ENCODE measurements at regions not wholly inside any gene's neighbourhood (a gene's known extent, or its start where the extent isn't known, plus 50 kb on each side); places are given as distances from the start of the nearest gene placed in this dataset.
"Not testable (repeated sequence)": the region's sequence is repeated elsewhere in the genome, so short reads cannot be mapped to it uniquely, and the experiment has no call there.

DNA sequence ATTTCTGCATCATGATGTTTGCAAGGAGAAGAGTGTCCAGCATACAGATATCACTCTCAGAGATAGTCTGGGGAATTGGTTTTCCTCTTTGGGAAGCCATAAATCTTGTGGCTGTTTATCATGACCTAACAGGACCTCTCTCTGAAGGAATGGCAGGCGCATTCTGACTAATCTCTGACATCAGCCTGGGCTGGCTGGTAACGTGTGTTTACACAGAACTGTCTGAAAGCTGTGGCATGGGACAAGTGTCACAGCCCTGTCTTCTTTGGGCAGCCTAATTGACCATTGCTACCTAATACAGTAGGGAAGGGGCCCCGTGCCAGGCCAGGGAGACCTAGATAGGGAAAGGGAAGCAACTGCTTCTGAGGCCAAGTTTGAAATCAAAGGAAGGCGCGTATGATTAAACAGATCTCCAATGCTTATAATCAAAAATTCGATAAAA, 73.9 kb upstream of the CABCOCO1 start:
- no peak for DNase-seq (ENCODE audit: low read depth)
- H3K4me3 ChIP-seq (ENCODE audit: low read depth, low read length), result no peak overlapping the region
- TF ChIP-seq, protein P1, sequence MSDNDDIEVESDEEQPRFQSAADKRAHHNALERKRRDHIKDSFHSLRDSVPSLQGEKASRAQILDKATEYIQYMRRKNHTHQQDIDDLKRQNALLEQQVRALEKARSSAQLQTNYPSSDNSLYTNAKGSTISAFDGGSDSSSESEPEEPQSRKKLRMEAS (IDR thresholded peaks at IDR 0.05; ENCODE audit: low read depth, low read length), result no peak
- TF ChIP-seq POLR2A (IDR thresholded peaks at IDR 0.05; ENCODE audit: extremely low read depth, insufficient read length) (no peak), MYC (IDR thresholded peaks at IDR 0.05; ENCODE audit: low read depth, low read length) (no peak)
- TF ChIP-seq, protein P2, sequence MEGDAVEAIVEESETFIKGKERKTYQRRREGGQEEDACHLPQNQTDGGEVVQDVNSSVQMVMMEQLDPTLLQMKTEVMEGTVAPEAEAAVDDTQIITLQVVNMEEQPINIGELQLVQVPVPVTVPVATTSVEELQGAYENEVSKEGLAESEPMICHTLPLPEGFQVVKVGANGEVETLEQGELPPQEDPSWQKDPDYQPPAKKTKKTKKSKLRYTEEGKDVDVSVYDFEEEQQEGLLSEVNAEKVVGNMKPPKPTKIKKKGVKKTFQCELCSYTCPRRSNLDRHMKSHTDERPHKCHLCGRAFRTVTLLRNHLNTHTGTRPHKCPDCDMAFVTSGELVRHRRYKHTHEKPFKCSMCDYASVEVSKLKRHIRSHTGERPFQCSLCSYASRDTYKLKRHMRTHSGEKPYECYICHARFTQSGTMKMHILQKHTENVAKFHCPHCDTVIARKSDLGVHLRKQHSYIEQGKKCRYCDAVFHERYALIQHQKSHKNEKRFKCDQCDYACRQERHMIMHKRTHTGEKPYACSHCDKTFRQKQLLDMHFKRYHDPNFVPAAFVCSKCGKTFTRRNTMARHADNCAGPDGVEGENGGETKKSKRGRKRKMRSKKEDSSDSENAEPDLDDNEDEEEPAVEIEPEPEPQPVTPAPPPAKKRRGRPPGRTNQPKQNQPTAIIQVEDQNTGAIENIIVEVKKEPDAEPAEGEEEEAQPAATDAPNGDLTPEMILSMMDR (IDR thresholded peaks at IDR 0.05; ENCODE audit: low read depth, low read length), result no peak

DNA sequence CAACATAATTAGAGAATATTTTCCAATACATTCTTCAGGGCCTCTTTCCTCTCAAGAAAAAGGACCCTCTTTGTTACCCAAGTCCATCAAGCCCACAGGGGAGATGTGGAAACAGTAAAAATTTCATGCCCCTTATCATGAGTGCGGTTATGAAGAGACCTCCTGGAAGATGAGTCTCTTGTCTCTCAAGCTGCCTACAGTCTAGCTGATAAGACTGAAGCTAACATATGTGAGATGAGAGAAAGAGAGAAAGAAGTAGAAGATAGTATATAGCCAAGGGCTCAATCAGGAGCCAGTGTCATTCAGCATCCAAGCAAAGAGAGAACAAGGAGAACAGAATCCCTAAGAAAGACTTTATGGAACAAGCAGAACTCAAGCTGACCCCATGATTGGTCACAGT, 75.9 kb upstream of the CABCOCO1 start:
- DNase-seq (ENCODE audit: low read depth), result no peak
- H3K4me3 ChIP-seq (ENCODE audit: low read depth, low read length), result no peak overlapping the region
- TF ChIP-seq POLR2A (IDR thresholded peaks at IDR 0.05; ENCODE audit: extremely low read depth, insufficient read length), result no peak

DNA sequence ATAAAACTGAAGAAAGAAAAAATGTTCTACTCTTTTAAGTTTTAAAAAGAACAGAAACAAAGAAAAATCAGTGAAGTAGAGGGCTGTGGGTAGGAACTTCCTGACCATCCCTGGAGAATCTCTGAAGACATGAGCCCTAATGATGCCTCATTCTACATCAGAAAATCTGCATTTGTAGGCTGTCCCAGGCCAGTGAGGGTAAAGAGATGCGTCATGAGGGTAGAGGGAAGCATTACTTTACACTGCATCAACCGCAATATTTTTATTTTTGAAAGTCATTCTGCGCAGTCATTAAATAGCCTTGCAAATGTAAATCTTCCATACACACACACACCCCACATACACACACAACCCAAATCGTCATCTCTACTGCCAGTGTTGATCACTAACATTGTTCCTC, 82.1 kb upstream of the CABCOCO1 start:
- DNase-seq (ENCODE audit: low read depth), result no peak
- no peak overlapping the region for H3K4me3 ChIP-seq (ENCODE audit: low read depth, low read length)
- TF ChIP-seq, protein P2 (IDR thresholded peaks at IDR 0.05; ENCODE audit: low read depth, low read length), result no peak
- TF ChIP-seq POLR2A (IDR thresholded peaks at IDR 0.05; ENCODE audit: extremely low read depth, insufficient read length) (no peak), MYC (IDR thresholded peaks at IDR 0.05; ENCODE audit: low read depth, low read length) (no peak)
- TF ChIP-seq, protein P1 (IDR thresholded peaks at IDR 0.05; ENCODE audit: low read depth, low read length), result no peak

DNA sequence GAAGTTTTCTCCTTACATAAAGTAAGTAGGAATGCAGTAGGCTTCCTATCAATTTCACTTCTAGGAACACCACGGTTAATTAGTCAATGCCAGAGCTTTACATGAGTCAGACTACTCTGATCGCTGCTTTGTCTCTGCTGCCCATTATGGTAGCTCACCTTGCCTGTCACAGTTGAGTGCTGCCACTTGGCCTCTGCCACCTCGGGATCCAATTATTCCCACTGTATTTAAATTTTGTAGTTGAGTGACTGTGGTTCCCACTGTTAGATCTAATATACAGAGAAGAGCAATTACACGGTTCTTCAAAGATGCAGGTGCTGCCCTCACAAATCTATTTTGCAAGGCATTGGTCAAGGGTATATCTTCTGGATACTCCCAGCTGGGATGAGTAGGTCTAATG, 92.5 kb upstream of the CABCOCO1 start:
- DNase-seq (ENCODE audit: low read depth); H3K4me3 ChIP-seq (ENCODE audit: low read depth, low read length): not testable (repeated sequence)

DNA sequence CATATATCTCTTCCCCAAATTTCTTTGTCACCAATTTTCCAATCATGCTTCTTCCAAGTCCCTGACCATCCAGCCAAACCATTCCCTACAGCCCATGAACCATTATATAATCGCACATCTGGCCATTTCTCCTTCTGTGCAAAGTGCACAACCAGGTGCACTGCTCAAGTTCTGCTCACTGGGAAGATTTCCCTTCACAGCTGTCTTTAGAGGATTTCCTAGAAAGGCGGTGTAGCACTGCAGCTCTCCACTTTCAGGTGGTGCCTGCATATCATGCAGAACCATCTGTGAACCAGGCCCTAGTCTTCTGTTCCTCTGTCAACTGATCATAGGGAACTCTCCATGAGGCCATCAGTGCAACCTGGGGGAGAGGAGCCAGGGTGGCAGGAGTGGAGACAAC, 95.0 kb upstream of the CABCOCO1 start:
- H3K4me3 ChIP-seq (ENCODE audit: low read depth, low read length), result no peak overlapping the region
- TF ChIP-seq, protein P2 (IDR thresholded peaks at IDR 0.05; ENCODE audit: low read depth, low read length), result no peak
- TF ChIP-seq POLR2A (IDR thresholded peaks at IDR 0.05; ENCODE audit: extremely low read depth, insufficient read length), result no peak
- TF ChIP-seq, protein P1 (IDR thresholded peaks at IDR 0.05; ENCODE audit: low read depth, low read length), result no peak
- no peak for TF ChIP-seq MYC (IDR thresholded peaks at IDR 0.05; ENCODE audit: low read depth, low read length)
- no peak for DNase-seq (ENCODE audit: low read depth)

DNA sequence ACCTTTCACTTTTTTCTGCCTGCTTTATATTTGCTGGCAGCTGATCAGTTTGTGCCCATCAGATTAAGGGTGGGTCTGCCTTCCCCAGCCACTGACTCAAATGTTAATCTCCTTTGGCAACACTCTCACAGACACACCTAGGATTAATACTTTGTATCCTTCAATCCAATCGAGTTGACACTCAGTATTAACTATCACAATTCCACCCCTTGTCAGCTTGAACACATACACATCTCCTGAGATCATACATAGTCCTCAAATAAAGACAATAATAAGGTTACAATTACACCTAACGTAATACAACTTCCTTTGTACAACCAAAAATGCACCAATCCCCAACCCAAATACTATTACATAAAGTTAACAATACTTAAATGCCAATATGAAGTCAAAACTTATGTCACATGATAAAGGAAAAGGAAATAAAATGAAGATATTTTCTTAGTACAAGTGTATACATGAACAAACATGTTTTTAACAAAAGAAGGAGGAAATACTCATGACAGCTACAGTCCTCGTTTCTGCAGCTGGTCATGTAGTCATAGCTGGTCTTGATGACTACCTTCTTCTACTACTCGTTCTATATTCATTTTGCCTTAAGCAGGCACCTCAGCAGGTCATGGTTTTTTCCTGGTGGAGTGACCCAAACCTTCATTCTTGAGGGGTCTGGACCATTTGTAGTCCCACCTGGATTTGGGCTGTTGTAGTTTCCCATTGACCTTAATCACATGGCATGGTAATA, 96.7 kb upstream of the CABCOCO1 start:
- H3K4me3 ChIP-seq (ENCODE audit: low read depth, low read length), result no peak overlapping the region
- TF ChIP-seq POLR2A (IDR thresholded peaks at IDR 0.05; ENCODE audit: extremely low read depth, insufficient read length), result no peak
- TF ChIP-seq, protein P1 (IDR thresholded peaks at IDR 0.05; ENCODE audit: low read depth, low read length), result no peak
- no peak for TF ChIP-seq MYC (IDR thresholded peaks at IDR 0.05; ENCODE audit: low read depth, low read length)
- TF ChIP-seq, protein P2 (IDR thresholded peaks at IDR 0.05; ENCODE audit: low read depth, low read length), result no peak
- no peak for DNase-seq (ENCODE audit: low read depth)

DNA sequence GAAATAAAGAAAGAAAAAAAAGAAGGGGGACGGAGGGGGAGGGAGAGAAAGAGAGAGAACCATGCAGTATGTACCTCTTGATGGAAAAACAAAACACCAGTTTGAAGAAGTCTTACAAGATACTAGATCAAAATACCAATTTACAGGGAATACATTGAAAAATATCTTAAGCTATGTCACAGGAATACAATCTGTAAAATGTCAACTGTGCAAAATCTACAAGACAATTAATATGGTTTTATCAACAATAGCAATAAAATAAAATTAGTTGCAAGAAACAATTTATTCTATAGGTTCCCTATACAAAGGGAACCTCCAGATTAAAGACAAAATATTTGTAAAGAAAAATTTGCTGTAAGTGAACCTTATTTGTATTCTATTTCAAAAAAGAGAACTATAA, 98.3 kb upstream of the CABCOCO1 start:
- TF ChIP-seq, protein P2 (IDR thresholded peaks at IDR 0.05; ENCODE audit: low read depth, low read length), result no peak
- TF ChIP-seq MYC (IDR thresholded peaks at IDR 0.05; ENCODE audit: low read depth, low read length) (no peak), POLR2A (IDR thresholded peaks at IDR 0.05; ENCODE audit: extremely low read depth, insufficient read length) (no peak)
- TF ChIP-seq, protein P1 (IDR thresholded peaks at IDR 0.05; ENCODE audit: low read depth, low read length), result no peak
- H3K4me3 ChIP-seq (ENCODE audit: low read depth, low read length), result no peak overlapping the region

More for the DNA sequence above, 98.3 kb upstream of the CABCOCO1 start:
- no peak for DNase-seq (ENCODE audit: low read depth)

Data from NB4 (cell line).